HG03103 (cell line): ENCODE measurements at regions not wholly inside any gene's neighbourhood (a gene's known extent, or its start where the extent isn't known, plus 50 kb on each side); places are given as distances from the start of the nearest gene placed in this dataset.

Experiments used
- ATAC-seq: cut with Tn5 transposase; IDR thresholded peaks from one replicate; pipeline ENCODE4 v1.9.1; 2021; ENCODE audit warnings: low read depth; ENCODE audit not compliant: unreplicated experiment

DNA sequence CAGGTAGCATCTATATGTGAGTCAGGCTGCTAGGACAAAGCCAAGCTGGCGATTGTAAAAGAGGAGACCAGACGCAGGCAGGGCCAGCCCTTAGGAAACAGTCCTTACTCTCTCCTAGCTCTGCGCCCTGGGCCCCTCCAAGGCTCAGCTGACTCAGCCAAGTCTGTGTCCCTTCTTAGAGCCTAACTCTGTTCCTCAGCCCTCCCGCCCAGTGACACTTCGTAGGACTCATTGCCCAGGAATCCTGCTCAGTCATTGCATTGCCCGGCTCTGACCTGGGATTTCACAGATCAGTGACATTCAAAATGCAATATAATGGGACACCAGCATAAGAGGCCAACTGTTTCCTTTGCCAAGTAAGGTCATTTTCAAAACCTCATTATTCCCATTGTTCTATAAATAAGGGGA, 244.2 kb downstream of the TLE3 start:
- ATAC-seq, result no peak

GRCh38 chr15:69854001-69854400, 243.7 kb downstream of the TLE3 start:
- ATAC-seq, result no peak

DNA sequence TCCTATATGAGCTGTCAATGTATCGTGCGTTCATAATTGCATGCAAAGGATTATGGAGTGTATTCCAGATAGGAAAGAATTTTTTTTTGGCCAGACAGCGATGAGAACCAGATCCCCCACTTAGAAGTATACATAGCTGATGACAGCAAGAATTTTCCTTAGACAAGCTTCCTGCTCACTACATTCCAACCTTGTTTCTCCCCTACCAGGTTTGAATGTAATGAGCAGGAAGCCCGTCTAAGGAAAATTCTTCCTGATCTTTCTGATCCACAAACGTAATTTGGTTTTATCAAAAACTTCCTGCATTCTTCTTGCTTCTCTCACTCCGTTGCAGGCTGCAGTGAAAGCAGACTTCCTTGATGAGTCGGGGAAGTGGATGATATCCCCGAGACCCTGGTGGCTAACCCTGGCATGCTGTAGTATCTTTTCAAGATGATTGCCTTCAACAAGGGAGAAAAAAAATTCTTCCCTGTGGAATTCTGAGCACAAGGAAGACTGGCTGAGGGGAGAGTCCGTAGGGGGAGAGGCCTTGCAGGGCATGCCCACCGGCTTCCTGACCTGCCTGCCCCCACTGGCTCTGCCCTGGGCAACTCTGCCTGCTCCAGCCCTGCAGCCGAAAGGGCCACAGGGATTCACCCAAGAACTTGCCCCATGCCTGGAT, 243.1 kb downstream of the TLE3 start:
- ATAC-seq, result no peak

GRCh38 chr15:69855258-69856000, 242.3 kb downstream of the TLE3 start:
- no peak for ATAC-seq

- ATAC-seq, result no peak
These were observed 240.5 kb downstream of the TLE3 start for GRCh38 chr15:69857250-69857649.

DNA sequence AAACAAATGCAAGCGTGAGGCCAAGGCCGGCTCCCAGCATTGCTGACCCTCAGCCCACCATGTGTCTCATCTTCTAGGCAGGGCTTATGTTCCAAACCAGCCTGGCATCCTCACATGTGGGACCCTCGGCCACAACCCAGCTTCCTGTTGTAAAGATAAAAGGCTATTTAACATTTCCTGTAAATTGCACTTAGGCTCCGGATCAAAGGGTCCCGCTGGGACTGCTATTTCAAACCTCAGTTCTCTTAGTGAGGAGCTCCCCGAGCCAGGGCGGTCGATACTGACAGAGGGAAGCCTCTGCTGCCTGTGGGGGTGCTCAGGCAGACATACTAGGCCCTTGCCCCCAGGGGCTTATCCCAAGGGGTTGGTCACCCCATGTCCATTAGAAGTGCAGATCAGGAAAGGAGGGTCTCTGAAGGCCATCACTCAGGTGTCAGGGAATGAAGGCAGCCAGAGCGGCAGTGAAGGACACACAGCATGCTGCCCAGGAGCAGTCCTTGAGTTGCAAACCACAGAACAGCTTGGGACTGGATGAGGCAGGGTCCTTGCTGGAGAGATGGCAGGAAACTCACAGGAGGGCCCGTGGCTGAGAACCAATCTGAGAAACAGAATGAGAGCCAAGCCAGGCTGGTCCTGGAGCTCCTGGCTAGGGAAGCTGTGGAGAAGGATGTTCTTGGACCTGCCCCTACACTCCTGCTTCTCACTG, 239.9 kb downstream of the TLE3 start:
- no peak for ATAC-seq

GRCh38 chr15:69858456-69858855, 239.3 kb downstream of the TLE3 start:
- no peak for ATAC-seq

- ATAC-seq, result no peak
These were observed 237.9 kb downstream of the TLE3 start for GRCh38 chr15:69859866-69860265.

DNA sequence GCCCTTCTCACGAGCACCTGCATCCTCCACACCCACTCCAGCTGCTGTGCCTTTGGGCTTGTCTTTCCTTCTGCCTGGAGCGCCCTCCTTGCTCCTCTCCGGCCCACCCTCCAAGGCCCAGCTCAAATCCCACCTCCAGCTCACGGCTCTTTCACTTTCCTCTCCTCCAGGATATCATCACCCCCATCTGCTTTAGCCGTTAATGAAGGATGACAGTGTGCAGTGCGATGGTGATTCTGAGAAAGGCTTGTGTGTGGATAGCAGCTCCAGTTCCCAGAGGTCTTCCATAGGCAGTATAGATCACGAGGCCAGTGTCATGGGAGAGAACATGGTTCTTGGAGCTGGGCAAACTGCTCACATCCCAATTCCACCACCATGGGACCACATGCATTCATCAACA, 237.4 kb downstream of the TLE3 start:
- ATAC-seq, result no peak

DNA sequence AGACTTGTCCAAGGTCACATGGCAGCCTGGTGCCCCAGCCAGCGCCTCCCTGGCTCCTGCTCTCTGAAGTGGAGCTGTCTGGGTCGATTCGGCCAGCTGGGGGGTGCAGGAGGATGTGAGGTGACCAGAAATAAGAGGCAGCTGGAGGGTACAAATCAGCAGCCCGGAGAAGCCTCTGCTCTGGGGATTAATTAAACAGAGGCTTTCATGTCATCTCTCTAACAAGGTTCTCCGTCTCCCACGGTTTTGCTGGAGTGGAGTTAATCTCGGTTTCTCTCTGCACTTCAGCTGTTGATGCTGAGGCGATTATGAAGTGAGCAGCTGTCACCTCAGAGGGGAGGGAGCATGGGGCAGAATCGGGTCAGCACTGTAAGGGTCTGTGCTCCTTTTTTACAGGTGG, 236.8 kb downstream of the TLE3 start:
- no peak for ATAC-seq

GRCh38 chr15:69861331-69862171, 236.2 kb downstream of the TLE3 start:
- ATAC-seq, result no peak

GRCh38 chr15:69862540-69862939, 235.2 kb downstream of the TLE3 start:
- no peak for ATAC-seq

DNA sequence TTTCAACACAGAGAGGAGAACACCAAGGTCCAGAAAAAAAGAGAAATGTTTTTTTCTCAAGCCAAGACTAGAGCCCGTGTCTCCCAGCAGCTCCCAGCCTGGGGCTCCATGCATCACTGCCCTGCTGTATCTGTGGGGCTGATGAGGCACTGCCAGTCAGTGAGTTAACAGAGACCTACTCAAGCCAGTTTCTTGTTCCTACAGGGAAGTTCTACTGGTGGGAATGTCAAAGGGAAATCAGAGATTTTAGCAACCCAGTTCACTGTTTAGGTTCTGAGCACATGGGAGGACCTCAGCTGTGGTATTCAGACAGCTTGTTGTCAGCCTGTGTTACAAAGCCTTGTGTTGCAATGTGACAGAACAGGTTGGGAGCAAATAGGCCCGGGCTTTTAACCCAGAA, 234.3 kb downstream of the TLE3 start:
- ATAC-seq, result no peak

GRCh38 chr15:69865369-69865768, 232.3 kb downstream of the TLE3 start:
- ATAC-seq, result no peak

DNA sequence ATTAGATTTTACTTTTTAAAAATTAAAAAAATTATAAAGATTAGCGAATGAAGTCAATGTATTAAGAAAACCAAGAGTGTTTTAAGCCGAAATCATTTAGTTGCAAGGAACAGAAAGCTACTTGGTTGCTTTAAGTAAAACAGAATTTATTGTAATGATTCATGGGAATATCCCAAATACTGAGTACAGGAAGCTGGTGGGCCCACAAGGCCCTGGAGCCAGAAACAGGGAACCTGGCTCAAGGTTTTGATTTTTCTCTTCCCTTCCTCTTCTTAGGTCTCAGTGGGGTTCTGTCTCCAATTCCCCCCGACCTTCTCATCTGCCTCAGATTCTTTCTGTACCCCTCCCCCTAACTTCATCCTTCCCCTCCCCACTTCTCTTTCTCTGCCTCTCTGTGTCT, 229.0 kb downstream of the TLE3 start:
- no peak for ATAC-seq

DNA sequence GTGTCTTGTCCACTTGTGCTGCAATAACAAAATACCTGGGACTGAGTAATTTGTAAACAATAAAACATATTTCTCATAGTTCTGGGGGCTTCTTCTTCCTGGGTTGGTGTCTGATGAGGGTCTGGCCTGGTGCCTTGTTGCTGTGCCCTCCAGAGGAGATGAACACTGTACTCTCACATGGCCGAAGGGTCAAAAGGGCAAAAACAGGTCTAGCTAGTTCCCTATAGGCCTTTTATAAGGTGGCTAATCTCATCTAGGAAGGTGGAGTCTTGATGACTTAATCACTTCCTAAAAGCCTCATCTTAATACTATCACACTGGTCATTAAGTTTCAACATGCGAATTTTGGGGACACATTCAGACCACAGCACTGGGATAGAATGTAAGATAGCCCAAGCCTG, 228.4 kb downstream of the TLE3 start:
- no peak for ATAC-seq

- ATAC-seq, result no peak
These were observed 227.7 kb downstream of the TLE3 start for GRCh38 chr15:69869881-69870505.

GRCh38 chr15:69871511-69872134, 226.1 kb downstream of the TLE3 start:
- no peak for ATAC-seq

- ATAC-seq, result no peak
These were observed 223.9 kb downstream of the TLE3 start for GRCh38 chr15:69873807-69874206.

DNA sequence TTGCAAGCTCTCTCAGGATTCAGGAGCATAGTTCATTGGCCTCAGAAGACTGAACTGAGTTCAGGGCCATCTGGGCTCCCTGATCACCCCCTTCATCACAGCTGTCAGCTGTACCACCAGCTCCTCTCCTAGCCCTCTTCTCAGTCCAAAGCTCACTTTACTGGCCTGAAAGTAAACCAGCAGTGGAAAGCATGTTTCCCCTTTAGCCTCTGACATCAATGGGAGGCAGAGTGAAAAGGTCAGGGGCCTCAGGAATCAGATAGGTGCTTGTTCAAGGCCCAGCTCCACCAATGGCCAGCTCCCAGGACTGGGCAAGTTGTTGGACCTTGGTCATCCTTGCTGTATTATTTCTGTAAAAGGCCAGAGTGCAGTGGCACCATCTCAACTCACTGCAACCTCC, 223.4 kb downstream of the TLE3 start:
- ATAC-seq, result no peak
